ENCODE measurements at regions not wholly inside any gene's neighbourhood (a gene's known extent, or its start where the extent isn't known, plus 50 kb on each side); places are given as distances from the start of the nearest gene placed in this dataset.

- TF ChIP-seq CTCF (IDR thresholded peaks at IDR 0.05) (no peak), POLR2A (IDR thresholded peaks at IDR 0.05) (no peak)
These were observed 337.1 kb upstream of the ZMIZ1 start for GRCh38 chr10:78731675-78732074.

All from thyroid gland (tissue), 4 donors.